ENCODE measurements at regions not wholly inside any gene's neighbourhood (a gene's known extent, or its start where the extent isn't known, plus 50 kb on each side); places are given as distances from the start of the nearest gene placed in this dataset.
"Not testable (repeated sequence)": the region's sequence is repeated elsewhere in the genome, so short reads cannot be mapped to it uniquely, and the experiment has no call there.

GRCh38 chr3:71928212-71928611, 143.3 kb upstream of the PROK2 start:
- H3K4me3 ChIP-seq (replicated peaks; ENCODE audit: low read depth, low read length): no peak overlapping the region
- no peak for TF ChIP-seq CTCF (IDR thresholded peaks at IDR 0.05; ENCODE audit: low read length, missing control alignments)
- no peak for DNase-seq (ENCODE audit: low read depth)

- no peak for DNase-seq (ENCODE audit: low read depth)
- TF ChIP-seq CTCF (IDR thresholded peaks at IDR 0.05; ENCODE audit: low read length, missing control alignments): no peak
- no peak overlapping the region for H3K4me3 ChIP-seq (replicated peaks; ENCODE audit: low read depth, low read length)
These were observed 142.6 kb upstream of the PROK2 start for GRCh38 chr3:71927505-71928066.

GRCh38 chr3:71926616-71927015, 141.7 kb upstream of the PROK2 start:
- TF ChIP-seq CTCF (IDR thresholded peaks at IDR 0.05; ENCODE audit: low read length, missing control alignments): no peak
- no peak for DNase-seq (ENCODE audit: low read depth)
- no peak overlapping the region for H3K4me3 ChIP-seq (replicated peaks; ENCODE audit: low read depth, low read length)

- no peak overlapping the region for H3K4me3 ChIP-seq (replicated peaks; ENCODE audit: low read depth, low read length)
- DNase-seq (ENCODE audit: low read depth): peak; percentile 7
- TF ChIP-seq CTCF (IDR thresholded peaks at IDR 0.05; ENCODE audit: low read length, missing control alignments): peak; percentile 28
These were observed 141.3 kb upstream of the PROK2 start for GRCh38 chr3:71926262-71926600.

- not testable (repeated sequence) for DNase-seq (ENCODE audit: low read depth); H3K4me3 ChIP-seq (replicated peaks; ENCODE audit: low read depth, low read length)
These were observed 140.7 kb upstream of the PROK2 start for GRCh38 chr3:71925511-71926261.

- H3K4me3 ChIP-seq (replicated peaks; ENCODE audit: low read depth, low read length): no peak overlapping the region
- TF ChIP-seq CTCF (IDR thresholded peaks at IDR 0.05; ENCODE audit: low read length, missing control alignments): no peak
- no peak for DNase-seq (ENCODE audit: low read depth)
These were observed 139.8 kb upstream of the PROK2 start for GRCh38 chr3:71924721-71925120.

- no peak overlapping the region for H3K4me3 ChIP-seq (replicated peaks; ENCODE audit: low read depth, low read length)
- no peak for DNase-seq (ENCODE audit: low read depth)
- no peak for TF ChIP-seq CTCF (IDR thresholded peaks at IDR 0.05; ENCODE audit: low read length, missing control alignments)
These were observed 136.1 kb upstream of the PROK2 start for GRCh38 chr3:71921036-71921435.

All from fibroblast of pulmonary artery (primary cell).